Globus pallidus (tissue), 1 donor: ENCODE measurements at regions not wholly inside any gene's neighbourhood (a gene's known extent, or its start where the extent isn't known, plus 50 kb on each side); places are given as distances from the start of the nearest gene placed in this dataset.

Experiments used
- DNase-seq: peaks from one replicate; pipeline ENCODE4 v3.0.0-alpha.2; 2015; ENCODE audit warnings: low spot score

- DNase-seq, result no peak
Observed at GRCh38 chr5:35430381-35431162, 187.1 kb upstream of the SPEF2 start.

- no peak for DNase-seq
Observed at GRCh38 chr5:35420200-35420599, 189.9 kb upstream of the PRLR start.

GRCh38 chr5:35417040-35417439 is 186.8 kb upstream of the PRLR start:
- no peak for DNase-seq

- DNase-seq, result no peak
Observed at GRCh38 chr5:35416217-35416988, 186.1 kb upstream of the PRLR start.

- DNase-seq, result no peak
Observed at GRCh38 chr5:35415309-35415708, 185.0 kb upstream of the PRLR start.

- no peak for DNase-seq
Observed at GRCh38 chr5:35409361-35409760, 179.1 kb upstream of the PRLR start.

GRCh38 chr5:35408146-35408545 is 177.9 kb upstream of the PRLR start:
- no peak for DNase-seq

- no peak for DNase-seq
Observed at GRCh38 chr5:35407697-35408096, 177.4 kb upstream of the PRLR start.

- no peak for DNase-seq
Observed at GRCh38 chr5:35405938-35406337, 175.7 kb upstream of the PRLR start.

- no peak for DNase-seq
Observed at GRCh38 chr5:35404701-35405100, 174.4 kb upstream of the PRLR start.

GRCh38 chr5:35393901-35394300 is 163.6 kb upstream of the PRLR start:
- no peak for DNase-seq

- no peak for DNase-seq
Observed at GRCh38 chr5:35384658-35385057, 154.4 kb upstream of the PRLR start.

GRCh38 chr5:35383041-35383440 is 152.8 kb upstream of the PRLR start:
- no peak for DNase-seq

- no peak for DNase-seq
Observed at GRCh38 chr5:35377653-35378052, 147.4 kb upstream of the PRLR start.

GRCh38 chr5:35374584-35374983 is 144.3 kb upstream of the PRLR start:
- no peak for DNase-seq

- DNase-seq, result no peak
Observed at GRCh38 chr5:35373249-35373648, 143.0 kb upstream of the PRLR start.

GRCh38 chr5:35372482-35372881 is 142.2 kb upstream of the PRLR start:
- DNase-seq, result no peak

GRCh38 chr5:35371951-35372426 is 141.7 kb upstream of the PRLR start:
- DNase-seq, result no peak

- DNase-seq, result no peak
Observed at GRCh38 chr5:35370871-35371270, 140.6 kb upstream of the PRLR start.

- DNase-seq, result no peak
Observed at GRCh38 chr5:35369965-35370790, 139.9 kb upstream of the PRLR start.

GRCh38 chr5:35367526-35367925 is 137.2 kb upstream of the PRLR start:
- no peak for DNase-seq

GRCh38 chr5:35365758-35366157 is 135.5 kb upstream of the PRLR start:
- no peak for DNase-seq
